ENCODE measurements at regions not wholly inside any gene's neighbourhood (a gene's known extent, or its start where the extent isn't known, plus 50 kb on each side); places are given as distances from the start of the nearest gene placed in this dataset.
"Not testable (repeated sequence)": the region's sequence is repeated elsewhere in the genome, so short reads cannot be mapped to it uniquely, and the experiment has no call there.

DNA sequence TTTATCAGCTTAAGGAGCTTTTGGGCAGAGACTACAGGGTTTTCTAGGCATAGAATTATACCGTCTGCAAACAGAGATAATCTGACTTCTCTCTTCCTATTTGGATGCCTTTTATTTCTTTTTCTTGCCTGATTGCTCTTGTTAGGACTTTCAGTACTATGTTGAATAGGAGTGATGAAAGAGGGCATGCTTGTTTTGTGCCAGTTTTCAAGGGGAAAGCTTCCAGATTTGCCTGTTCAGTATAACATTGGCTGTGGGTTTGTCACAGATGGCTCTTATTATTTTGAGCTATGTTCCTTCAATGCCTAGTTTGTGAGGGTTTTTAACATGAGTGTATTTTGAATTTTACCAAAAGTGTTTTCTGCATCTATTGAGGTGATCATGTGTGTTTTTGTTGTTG lies 192.8 kb upstream of the PHACTR1 start:
- DNase-seq = no peak

DNA sequence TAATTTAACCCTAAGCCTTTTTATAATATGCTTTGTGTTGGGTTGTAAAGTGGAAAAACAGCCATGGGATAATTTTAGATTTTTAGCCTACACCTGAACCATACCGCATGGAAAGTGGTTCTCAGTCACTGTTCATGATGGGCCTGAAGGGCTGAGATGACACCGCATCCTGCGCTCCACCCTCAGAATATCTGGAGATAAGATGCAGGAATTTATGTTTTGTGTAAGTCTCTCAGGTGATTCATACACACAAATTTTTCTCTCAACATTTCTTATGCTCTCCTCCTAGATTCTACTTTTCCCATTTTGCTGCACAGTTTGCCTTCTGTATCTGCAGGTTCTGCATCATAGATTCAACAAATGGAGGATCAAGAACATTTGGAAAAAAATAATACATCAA lies 191.3 kb upstream of the PHACTR1 start:
- no peak for DNase-seq

DNA sequence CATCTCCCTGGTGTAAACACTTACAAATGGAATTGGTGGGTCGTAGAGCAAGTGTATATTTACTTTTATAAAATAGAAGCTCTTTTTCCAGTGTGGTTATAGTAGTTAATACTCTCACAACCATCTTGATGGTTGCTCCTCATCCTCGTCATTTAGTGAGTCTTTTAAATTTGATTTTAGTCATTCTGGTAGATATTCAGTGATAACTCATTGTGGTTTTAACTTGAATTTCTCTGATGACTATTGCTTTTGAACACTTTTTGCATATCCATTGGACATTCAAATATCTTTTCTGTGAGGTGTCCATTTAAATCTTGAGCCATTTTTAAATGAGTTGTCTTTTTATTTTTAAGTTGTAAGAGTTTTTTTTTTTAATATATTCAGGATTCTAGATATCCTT lies 189.2 kb upstream of the PHACTR1 start:
- no peak for DNase-seq

DNA sequence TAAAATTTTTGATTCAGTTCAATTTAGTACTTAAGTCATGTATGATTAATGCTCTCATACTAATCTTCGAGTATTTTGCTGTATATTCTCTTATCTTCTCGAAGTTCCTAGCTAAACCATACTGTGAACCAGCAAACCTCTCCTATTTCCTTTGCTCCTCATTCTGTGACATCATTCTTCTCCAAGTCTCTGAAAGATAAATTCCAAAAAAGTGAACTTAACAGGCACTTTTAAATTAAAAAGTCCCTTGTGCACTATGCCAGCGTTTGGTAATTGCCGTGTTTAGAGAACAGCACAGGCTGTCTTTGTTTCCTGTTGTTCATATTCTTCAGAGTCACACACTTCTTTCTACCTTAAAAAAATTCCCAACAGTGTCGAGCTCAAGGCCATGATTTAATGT lies 188.4 kb upstream of the PHACTR1 start:
- DNase-seq = no peak

DNA sequence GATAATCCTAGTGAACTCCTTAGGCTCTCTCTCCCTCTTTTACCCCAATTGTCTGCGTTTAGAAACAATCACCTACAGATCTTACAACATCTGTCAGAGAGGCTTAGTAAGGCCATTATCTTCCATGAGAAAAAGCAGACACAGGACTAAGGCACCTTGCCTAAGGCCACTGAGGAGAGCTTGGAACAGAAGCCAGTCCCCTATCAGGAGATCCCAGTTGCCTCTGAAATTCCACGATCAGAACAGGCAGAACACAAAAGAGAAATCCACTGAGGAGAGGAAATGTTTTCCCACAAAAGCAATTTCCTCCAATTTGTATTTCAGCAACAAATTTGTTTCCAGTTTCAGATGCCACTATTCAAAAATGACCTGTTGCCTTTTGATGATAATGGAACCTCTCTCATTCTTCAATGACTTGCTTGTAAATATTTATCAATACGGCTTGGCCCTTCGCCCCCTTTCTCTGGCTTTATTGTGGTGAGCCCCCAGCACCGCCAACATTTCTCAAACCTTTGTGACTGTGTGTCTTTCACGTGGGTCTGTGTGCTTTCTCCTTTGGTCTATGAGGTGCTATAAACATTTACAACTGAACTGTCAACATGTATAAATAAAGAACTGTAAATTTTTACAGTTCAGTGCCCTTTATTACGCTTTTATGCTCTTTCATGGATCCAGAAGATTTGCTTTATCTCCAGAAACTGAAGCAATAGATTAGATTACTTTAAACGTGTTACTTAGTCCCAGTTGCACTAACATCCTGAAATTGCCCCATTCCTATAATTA lies 187.8 kb upstream of the PHACTR1 start:
- no peak for DNase-seq

DNA sequence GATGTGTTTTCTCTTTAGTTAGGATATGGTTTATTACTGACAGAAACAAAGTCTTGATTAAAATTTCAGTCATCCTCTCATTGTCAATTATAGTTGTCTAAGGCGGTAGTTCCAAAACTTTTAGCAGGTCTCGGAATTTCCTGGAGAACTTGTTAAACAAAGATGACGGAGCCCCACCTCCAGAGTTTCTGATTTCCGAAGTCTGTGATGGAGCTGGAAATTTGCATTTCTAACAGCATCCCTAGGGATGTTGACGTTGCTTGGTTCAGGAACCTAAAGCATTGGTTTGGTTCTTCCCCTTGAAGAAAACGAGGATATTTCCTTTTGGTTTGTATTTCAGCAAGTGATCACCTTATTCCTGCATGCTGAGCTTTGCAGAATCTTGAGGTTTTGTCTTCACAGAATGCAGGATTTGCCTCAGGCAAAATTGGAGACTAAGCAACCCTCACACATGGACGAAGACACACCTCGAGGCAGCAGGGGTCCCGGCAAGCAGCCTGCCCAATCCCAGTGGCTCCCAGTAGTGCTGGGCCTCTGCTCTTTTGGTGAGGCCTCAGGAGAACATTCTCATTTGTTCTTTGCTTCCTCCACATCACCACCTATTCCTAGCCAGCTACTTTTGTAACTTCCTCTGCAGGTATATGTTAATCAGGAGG lies 187.1 kb upstream of the PHACTR1 start:
- DNase-seq = no peak

DNA sequence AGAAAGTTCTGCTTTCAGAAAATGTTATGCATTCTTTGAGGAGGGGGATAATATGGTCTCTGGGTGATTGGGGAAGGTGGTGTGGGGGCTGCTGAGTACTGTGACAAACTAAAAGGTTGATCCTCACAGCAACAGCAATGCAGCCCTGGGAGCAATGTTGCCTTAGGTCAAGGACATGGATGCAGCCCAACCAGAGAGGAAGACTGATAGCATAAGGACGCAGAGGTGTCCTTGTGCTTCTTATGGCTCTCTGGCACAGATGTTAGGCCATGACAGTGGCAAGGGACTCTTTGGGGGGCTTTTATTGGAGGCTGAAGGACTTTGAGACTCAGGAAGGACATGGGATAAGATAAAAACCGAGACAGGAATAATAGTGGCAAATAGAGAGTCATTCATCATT lies 186.2 kb upstream of the PHACTR1 start:
- DNase-seq = no peak

DNA sequence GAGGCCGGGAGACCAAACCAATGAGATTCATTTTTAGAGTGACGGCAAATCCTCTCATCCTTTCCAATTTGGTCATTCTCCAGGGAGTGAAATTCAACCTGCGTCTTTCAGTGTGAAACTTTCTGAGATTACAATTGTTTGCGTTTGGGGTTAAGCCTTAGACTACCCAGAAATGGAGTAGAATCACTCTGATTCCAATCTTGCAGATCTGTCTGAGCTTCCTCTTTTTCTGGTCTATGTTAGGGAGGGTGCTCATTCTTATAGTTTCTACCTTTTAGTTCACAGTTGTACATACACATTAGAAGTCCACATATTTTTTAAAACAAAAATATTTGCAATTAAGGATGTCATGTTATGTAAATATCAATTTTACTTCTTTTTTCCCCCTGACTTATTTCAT lies 183.0 kb upstream of the PHACTR1 start:
- DNase-seq = no peak

DNA sequence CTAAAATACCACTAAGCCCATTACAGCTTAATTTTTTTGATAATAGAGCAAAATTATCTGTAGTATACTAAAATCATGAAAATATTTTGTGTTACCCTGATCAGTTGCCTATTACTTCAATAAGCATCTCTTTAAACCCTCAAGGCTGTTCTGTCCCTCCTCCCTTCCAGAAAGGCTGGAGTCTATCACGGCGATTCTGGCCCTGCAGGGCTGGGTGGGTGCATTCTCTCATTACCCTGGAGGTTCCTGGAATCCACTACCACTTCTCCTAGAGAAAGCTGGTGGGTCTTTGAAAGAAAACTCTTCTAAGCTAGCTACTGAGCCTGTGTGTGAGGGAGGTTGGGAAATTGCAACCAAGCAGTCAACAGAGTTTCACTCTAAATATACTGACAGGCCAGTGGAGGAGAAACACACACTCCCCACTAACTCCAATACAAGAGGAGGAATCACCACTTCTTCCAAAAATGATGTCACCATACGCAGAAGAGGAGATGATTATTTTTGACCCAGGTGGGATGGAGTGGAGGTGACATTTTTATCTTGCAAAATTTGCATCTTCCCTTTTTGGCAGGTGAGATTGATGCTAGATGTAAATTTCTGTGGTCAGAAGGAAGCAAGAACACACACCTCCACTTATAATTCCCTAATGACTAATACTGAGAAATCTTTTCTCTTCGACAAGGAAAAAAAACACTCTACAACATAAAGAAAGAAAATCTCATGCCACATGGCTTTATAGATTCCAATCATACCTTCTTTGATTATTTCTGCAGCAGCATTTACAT lies 182.3 kb upstream of the PHACTR1 start:
- DNase-seq = no peak

DNA sequence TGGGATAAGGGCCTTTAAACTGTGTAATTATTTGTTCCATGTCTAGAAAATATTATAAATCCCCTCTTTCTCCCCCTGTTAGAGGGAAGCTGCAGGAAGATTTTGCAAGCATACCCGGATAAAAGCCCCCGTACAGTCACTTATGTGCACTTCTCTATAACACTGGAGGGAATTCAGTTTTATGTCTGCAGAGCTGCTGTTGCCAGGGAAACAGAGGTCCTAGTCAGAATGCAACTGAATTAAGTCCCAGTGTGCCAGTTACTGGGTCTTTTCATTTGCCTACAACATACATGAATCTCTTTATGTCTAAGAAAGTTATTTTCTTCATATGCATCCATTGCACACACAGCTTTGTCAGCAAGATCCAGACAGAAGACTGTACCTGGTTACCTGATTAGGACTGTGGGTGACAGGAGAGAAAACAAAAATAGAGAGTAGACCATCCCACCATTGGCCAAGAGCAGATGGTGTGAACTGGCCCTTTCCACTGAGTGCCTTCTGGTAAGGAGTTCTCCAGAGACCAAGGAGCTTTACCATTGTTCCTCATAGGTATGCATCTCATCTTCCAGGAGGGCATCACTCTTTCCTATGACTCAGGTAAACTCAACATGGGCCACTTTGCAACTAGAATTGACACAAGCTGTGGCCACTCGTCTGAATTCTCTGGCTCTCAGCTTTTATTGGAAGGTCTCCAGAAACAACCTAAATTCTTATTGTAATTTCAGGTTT lies 180.8 kb upstream of the PHACTR1 start:
- no peak for DNase-seq

DNA sequence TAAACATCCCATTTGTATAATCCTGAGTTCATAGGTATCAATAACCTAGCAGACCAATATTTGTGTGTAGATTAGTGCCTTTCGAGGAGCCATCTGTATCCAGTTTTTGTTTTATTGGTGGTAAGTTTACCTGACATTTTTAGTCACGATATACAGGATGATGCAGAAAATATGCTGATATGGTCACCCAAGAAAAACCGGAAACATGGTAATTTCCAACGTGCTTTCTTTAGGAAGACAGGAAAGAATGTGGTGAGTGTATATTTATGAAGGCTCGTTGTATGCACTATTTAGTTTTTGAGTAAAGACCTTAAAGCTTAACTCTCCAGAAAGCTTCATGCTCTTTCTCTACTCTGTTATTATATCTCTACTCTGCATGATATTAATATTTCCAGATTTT lies 180.2 kb upstream of the PHACTR1 start:
- DNase-seq = no peak

DNA sequence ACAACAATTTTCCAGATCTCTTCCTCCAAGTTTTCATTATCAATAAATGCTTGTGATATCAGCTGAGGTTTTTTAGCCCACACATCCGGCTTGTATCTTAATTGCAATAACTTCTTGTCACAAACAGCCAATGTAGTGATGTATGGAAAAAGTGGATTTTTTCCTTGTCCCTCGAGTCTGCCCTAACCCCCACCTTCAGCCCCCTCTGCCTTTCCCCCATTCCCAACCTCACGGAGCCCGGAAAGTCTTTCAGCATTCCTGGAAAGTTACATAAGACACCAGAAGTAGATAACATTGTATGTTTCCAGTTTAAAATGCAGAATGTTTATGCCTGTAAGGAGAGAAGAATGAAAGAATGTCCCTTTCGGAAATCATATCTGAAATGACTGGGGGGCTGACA lies 179.2 kb upstream of the PHACTR1 start:
- no peak for DNase-seq

DNA sequence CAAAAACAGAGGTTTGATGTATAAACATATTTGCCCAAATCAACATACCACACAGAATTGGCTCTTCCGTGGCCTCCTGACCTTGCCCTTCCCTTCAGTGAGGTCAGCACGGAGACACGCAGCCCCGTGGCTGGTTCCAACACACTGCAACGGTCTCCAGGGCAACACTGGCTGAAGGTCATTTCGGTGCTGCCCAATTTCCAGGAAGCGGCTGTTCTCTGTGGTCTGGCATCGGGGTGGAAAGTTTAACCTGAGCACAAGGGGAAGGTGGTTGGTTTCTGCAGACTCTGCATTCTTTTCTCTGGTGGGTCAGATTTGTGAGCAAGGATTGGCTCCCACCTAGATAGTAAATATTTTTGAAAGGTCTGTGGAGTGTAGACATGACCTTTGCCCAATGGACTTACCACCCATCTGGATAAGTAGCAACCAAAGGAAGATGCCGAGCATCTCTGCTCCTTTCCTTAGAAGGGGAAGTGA lies 177.6 kb upstream of the PHACTR1 start:
- no peak for DNase-seq

DNA sequence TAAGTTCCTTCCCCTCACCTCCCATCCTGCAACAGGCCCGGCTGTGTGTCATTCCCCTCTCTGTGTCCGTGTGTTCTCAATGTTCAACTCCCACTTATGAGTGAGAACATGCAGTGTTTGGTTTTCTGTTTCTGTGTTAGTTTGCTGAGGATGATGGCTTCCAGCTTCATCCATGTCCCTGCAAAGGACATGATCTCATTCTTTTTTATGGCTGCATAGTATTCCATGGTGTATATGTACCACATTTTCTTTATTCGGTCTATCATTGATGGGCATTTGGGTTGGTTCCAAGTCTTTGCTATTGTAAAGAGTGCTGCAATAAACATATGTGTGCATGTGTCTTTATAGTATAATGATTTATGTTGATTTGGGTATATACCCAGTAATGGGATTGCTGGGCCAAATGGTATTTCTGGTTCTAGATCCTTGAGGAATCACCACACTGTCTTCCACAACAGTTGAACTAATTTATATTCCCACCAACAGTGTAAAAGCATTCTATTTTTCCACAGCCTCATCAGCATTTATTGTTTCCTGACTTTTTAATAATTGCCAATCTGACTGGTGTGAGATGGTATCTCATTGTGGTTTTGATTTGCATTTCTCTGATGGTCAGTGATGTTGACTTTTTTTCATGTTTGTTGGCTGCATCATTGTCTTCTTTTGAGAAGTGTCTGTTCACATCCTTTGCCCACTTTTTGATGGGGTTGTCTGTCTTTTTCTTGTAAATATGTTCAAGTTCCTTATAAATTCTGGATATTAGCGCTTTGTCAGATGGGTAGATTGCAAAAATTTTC lies 174.1 kb upstream of the PHACTR1 start:
- not testable (repeated sequence) for DNase-seq

DNA sequence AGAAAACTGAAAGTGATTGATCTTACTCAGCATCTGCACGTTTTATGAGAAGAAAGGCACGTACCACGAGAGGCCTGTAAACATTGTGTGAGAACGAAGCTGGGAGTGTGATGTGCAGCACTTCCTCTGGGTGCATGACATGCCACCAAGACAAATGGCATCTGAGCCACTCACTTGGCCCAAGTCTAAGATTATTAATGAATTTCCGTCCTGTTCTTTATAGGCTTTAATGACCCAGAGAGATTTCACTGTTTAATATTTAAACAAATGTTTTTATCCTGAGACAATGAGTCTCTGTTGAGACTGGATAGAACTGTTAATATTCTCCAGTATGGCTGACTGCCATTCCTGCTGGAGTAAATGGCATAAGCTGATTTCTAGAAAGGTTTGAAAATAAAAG lies 172.6 kb upstream of the PHACTR1 start:
- DNase-seq = no peak

DNA sequence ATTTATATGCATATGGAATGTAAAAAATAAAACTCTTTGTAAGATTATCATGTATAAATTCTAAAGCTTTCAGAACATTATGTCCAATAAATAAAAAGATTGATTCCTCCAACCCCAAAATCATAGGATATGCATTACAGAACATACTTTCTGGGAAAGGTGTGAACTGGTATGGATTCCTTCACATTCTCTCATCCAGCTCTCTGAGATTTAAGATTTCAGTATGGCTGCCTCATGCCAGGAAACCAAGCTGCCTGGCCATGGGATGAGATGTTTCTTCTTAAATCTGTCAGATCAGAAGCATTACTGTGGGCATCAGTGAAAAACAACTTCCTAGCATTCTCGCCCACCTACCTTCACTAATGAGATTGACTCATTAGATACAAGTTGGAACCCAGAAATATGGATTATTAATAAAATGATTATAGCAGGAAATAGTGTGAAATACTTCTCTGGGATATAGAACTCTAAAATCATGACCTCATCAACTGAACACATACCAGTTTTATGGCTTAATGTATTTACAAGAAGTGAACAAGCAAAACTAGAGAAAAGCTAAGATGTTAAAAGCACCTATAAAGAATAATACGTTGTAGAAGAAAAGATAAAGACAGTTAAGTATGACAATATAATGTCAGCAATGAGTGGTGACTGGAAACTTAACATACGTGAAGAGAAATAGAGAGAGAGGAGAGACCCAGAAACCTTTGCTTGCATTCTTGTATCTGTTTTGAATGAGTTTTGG lies 171.6 kb upstream of the PHACTR1 start:
- DNase-seq = no peak

DNA sequence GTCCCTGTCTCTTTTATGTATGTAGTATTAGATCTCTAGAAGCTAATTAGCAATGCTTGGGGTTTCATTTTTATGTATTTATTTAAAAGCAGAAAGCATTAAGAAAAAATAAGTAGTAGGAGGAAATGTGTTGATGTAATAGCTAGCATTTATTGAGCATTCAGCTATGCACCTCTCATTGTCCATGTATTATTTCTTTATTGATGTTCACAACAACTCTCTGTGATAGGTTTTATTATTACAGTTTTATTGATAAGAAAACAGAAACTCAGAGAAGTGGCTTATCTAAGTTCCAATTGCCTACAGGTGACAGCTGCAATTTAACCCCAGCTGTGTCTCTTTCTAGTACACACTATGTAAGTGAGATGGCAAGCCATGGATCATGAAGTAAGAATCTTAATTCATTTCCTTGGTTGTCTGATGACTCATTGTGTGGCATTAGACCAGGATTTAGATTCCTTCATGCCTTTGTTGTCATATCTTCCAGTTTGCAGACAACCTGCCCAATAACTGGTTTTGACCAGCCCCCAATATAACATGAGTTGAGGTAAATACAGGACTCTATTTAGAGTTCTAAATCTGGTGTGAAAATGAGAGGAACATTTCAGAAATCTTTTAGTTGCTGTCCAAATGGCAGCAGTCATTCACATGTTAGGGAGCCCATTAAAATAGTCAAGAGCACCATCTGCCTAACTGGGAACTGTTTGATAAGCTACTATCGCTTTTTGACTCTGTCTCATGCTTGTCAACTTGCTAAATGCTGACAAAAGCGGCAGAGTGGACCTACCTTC lies 170.8 kb upstream of the PHACTR1 start:
- DNase-seq = no peak

DNA sequence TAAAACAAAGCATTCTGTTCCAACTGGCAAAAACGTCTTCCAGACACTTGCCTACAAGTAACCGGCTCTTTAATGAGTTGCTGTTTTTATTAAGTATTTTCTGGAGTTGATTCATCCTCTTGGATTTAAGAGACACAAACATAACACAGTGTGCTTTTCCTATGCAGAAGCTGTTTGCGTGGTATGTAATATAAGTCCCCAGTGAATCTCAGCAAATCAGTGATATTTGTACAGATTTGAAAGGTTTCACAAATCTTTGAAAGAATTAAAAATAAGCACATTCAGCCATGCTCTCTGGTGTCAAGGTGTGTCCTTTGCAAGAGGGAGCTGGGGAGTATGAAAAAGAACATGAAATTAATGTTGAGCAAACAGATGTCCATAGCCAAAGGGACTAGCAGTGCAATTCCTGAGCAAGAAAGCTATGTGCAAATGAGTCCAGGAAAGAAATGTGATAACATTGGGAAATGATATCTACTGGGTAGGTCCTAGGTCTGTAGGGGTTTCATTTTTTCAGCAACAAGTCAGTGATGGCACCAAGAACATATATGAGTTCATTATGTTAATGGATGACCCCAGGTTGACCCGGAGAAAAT lies 170.1 kb upstream of the PHACTR1 start:
- no peak for DNase-seq

DNA sequence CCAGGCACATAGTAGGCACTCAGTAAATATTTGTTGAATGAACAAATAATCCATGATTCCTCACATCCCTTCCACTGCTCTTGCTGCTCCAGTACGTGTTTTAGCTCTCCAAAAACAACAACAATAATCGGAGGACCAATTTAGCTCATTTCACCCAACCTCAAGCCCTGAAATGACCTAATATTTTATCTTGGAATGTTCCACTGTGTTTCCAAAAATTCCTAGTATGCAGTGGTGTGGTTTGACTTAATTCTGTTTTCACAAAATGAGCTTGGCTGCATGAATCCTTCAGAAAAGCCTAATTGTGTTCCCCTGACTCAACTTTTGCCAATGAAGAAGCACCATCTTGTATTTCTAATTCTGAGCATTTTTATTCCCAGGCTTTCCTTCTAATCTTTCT lies 168.0 kb upstream of the PHACTR1 start:
- no peak for DNase-seq

DNA sequence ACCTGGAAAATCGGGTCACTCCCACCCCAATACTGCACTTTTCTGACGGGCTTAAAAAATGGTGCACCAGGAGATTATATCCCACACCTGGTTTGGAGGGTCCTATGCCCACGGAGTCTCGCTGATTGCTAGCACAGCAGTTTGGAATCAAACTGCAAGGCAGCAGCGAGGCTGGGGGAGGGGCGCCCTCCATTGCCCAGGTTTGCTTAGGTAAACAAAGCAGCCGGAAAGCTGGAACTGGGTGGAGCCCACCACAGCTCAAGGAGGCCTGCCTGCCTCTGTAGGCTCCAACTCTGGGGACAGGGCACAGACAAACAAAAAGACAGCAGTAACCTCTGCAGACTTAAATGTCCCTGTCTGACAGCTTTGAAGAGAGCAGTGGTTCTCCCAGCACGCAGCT lies 167.1 kb upstream of the PHACTR1 start:
- DNase-seq = not testable (repeated sequence)

Data from stimulated activated CD4-positive, alpha-beta T cell treated with anti-CD3 and anti-CD28 coated beads, Interleukin-2, amount 100 ng/mL, for 24 hours (primary cell).